PC-9 (cell line): ENCODE measurements at regions not wholly inside any gene's neighbourhood (a gene's known extent, or its start where the extent isn't known, plus 50 kb on each side); places are given as distances from the start of the nearest gene placed in this dataset.

Experiments used
- BruUV-seq: library from RNA; stranded (reverse); fragments of 400-500 nt; replicated peaks from 2 replicates; lab custom pipeline; 2021; lab: Mats Ljungman, UMichigan
- CTCF ChIA-PET: fragments of 300-600 bp; sonication (Branson Sonifier 250); formaldehyde crosslinking; loops from one replicate; lab custom pipeline; 2022; ENCODE audit warnings: antibody characterized with exemption; lab: Charles Lee
- POLR2A ChIA-PET: fragments of 300-600 bp; sonication (Branson Sonifier 250); formaldehyde crosslinking; loops from one replicate; lab custom pipeline; 2022; ENCODE audit warnings: antibody characterized with exemption; ENCODE audit not compliant: unreplicated experiment; lab: Charles Lee
- DNase-seq, 2 experiments: peaks; one replicate each; pipeline versions ENCODE4 v3.0.0 to v3.0.0-alpha.2; 2015 to 2022; ENCODE audit warnings: mixed read lengths in 1 of 2
- H2AFZ ChIP-seq: fragments of 200-600 bp; sonication (generic); 2 replicates; pipeline ENCODE4 v1.8.1; 2017; ENCODE audit warnings: antibody characterized with exemption
- H3F3A ChIP-seq: fragments of 200-600 bp; sonication (generic); 2 replicates; pipeline ENCODE4 v1.8.1; 2017; ENCODE audit warnings: antibody characterized with exemption, mild to moderate bottlenecking, low read depth; ENCODE audit not compliant: insufficient read depth
- H3K27ac ChIP-seq: fragments of 200-600 bp; sonication (generic); 2 replicates; pipeline ENCODE4 v1.6.1; 2016; ENCODE audit warnings: mixed run types
- H3K27me3 ChIP-seq: fragments of 200-600 bp; sonication (generic); 2 replicates; pipeline ENCODE4 v1.6.1; 2016; ENCODE audit warnings: low read depth, mixed run types; ENCODE audit not compliant: insufficient read depth
- H3K36me3 ChIP-seq: fragments of 200-600 bp; sonication (generic); 2 replicates; pipeline ENCODE4 v1.6.1; 2016; ENCODE audit warnings: low read depth, mixed run types
- H3K4me1 ChIP-seq: fragments of 200-600 bp; sonication (generic); replicated peaks from 2 replicates; pipeline ENCODE4 v1.6.1; 2016; ENCODE audit warnings: mixed run types; ENCODE audit not compliant: insufficient read depth
- H3K4me2 ChIP-seq: fragments of 200-600 bp; sonication (generic); 2 replicates; pipeline ENCODE4 v1.6.1; 2017; ENCODE audit warnings: mixed run types
- H3K4me3 ChIP-seq: fragments of 200-600 bp; sonication (generic); 2 replicates; pipeline ENCODE4 v1.6.1; 2016; ENCODE audit warnings: mixed run types
- H3K79me2 ChIP-seq: fragments of 200-600 bp; sonication (generic); 2 replicates; pipeline ENCODE4 v1.6.1; 2017; ENCODE audit warnings: low read depth, mixed run types
- H3K9me2 ChIP-seq: fragments of 200-600 bp; sonication (generic); 2 replicates; pipeline ENCODE4 v1.8.1; 2017; ENCODE audit warnings: mild to moderate bottlenecking; ENCODE audit not compliant: insufficient read depth
- H3K9me3 ChIP-seq: fragments of 200-600 bp; sonication (generic); 2 replicates; pipeline ENCODE4 v1.8.1; 2016; ENCODE audit warnings: low read depth; ENCODE audit not compliant: insufficient read depth
- H4K20me1 ChIP-seq: fragments of 200-600 bp; sonication (generic); 2 replicates; pipeline ENCODE4 v1.8.1; 2017; ENCODE audit not compliant: insufficient read depth
- EZH2 ChIP-seq: fragments of 200-600 bp; sonication (generic); IDR thresholded peaks from 2 replicates; pipeline ENCODE4 v1.8.0; 2017; ENCODE audit warnings: antibody characterized with exemption, low read depth
- intact Hi-C: fragments of 100-400 bp; cut with micrococcal nuclease; formaldehyde crosslinking; loops from one replicate; pipeline ENCODE4 v1.10.0; 2022; ENCODE audit not compliant: unreplicated experiment
- TF ChIP-seq, protein P1 (sequence below): fragments of 200-600 bp; sonication (generic); conservative IDR thresholded peaks from 2 replicates; pipeline ENCODE4 v1.6.1; 2017; ENCODE audit warnings: mixed run types, antibody characterized with exemption, mild to moderate bottlenecking, moderate library complexity

DNA sequence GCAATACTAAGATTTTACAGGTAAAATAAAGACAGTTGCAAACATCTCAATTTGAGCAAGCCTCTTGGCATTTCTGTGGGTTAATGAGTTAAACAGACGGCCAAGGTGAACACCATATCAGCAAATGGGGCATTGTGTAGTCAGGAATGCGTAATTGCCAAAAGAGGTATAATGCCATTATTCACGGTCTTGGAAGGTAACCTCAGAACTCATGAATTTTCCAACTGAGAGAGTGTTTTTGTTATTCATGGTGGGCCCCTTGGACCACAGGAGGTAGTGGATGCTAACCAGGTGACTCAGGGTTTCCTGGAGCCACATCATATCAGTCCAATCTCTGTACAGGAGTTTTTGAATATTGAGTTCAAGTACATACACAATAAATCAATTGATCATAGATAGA is 368.0 kb upstream of the TECRL start:
- intact Hi-C loops, result no loop called here
- ChIA-PET CTCF (no interaction called here), POLR2A (no interaction called here)
- H3K9me2 ChIP-seq, result no peaks in the 10 kb centered on the region
- BruUV-seq, result no TSS peak
- no peak for DNase-seq
- TF ChIP-seq, protein P1, sequence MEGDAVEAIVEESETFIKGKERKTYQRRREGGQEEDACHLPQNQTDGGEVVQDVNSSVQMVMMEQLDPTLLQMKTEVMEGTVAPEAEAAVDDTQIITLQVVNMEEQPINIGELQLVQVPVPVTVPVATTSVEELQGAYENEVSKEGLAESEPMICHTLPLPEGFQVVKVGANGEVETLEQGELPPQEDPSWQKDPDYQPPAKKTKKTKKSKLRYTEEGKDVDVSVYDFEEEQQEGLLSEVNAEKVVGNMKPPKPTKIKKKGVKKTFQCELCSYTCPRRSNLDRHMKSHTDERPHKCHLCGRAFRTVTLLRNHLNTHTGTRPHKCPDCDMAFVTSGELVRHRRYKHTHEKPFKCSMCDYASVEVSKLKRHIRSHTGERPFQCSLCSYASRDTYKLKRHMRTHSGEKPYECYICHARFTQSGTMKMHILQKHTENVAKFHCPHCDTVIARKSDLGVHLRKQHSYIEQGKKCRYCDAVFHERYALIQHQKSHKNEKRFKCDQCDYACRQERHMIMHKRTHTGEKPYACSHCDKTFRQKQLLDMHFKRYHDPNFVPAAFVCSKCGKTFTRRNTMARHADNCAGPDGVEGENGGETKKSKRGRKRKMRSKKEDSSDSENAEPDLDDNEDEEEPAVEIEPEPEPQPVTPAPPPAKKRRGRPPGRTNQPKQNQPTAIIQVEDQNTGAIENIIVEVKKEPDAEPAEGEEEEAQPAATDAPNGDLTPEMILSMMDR, result no peak
- TF ChIP-seq EZH2, result no peak
- H2AFZ ChIP-seq, result no peak overlapping the region
- H3K9me3 ChIP-seq, result no peaks in the 10 kb centered on the region
- no peaks in the 10 kb centered on the region for H4K20me1 ChIP-seq
- no peaks in the 10 kb centered on the region for H3K36me3 ChIP-seq
- H3K4me1 ChIP-seq, result no peaks in the 10 kb centered on the region
- H3F3A ChIP-seq, result no peaks in the 10 kb centered on the region
- H3K4me2 ChIP-seq, result no peak overlapping the region
- H3K27me3 ChIP-seq, result no peaks in the 10 kb centered on the region
- H3K27ac ChIP-seq, result no peak overlapping the region
- H3K79me2 ChIP-seq, result no peaks in the 10 kb centered on the region
- H3K4me3 ChIP-seq, result no peak overlapping the region

DNA sequence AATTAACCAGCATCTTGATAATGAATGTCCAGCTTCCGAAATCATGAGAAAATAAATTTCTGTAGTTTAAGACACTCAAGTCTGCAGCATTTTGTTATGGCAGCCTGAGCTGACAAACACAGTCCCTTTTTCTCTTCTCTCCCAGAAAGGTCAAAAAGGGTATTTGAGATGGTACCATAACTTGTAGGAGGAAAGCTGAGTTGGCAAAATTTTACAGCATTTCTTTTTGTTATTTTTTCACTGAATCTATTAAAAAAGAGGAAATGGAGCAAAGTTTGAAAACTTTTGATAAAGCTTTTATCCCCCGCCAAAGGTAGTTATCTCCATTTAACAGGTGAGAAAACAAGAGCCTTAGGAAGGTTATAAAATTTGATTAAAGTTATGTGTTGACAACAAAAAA is 367.6 kb upstream of the TECRL start:
- TF ChIP-seq, protein P1, result no peak
- no peak for TF ChIP-seq EZH2
- no peak for DNase-seq
- H3K4me3 ChIP-seq, result no peak overlapping the region
- H3K4me2 ChIP-seq, result no peak overlapping the region
- H3K36me3 ChIP-seq, result no peaks in the 10 kb centered on the region
- no peaks in the 10 kb centered on the region for H3K79me2 ChIP-seq
- CTCF ChIA-PET, result no interaction called here
- no peak overlapping the region for H2AFZ ChIP-seq
- intact Hi-C loops, result no loop called here
- H3K9me2 ChIP-seq, result no peaks in the 10 kb centered on the region
- no peak overlapping the region for H3K27ac ChIP-seq
- H4K20me1 ChIP-seq, result no peaks in the 10 kb centered on the region
- H3K4me1 ChIP-seq, result no peaks in the 10 kb centered on the region
- no TSS peak for BruUV-seq
- POLR2A ChIA-PET, result no interaction called here
- no peaks in the 10 kb centered on the region for H3K9me3 ChIP-seq
- H3F3A ChIP-seq, result no peaks in the 10 kb centered on the region
- no peaks in the 10 kb centered on the region for H3K27me3 ChIP-seq

DNA sequence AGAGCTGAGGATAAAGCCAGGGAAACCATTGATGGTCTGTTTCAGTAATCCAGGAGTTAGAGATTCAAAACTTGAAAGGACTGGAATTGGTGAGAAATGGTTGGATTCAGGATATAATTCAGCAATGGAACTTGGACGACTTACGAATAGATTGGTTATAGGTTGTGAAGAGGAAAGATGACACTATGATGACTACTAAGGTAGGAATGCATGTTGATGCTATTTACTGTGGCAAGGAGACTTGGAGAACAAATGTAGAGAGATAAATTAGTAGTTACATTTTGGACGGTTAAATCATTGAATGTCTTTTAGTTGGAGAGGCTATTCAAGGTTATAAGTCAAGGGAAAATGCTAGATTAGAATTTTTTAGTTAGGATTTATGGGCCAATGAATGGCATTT is 365.4 kb upstream of the TECRL start:
- ChIA-PET POLR2A (no interaction called here), CTCF (no interaction called here)
- no peaks in the 10 kb centered on the region for H3K9me3 ChIP-seq
- DNase-seq, result no peak
- no peaks in the 10 kb centered on the region for H3F3A ChIP-seq
- TF ChIP-seq, protein P1, result no peak
- no peak for TF ChIP-seq EZH2
- H4K20me1 ChIP-seq, result no peaks in the 10 kb centered on the region
- intact Hi-C loops, result no loop called here
- H2AFZ ChIP-seq, result no peak overlapping the region
- no peaks in the 10 kb centered on the region for H3K79me2 ChIP-seq
- BruUV-seq, result no TSS peak
- no peaks in the 10 kb centered on the region for H3K27me3 ChIP-seq
- H3K27ac ChIP-seq, result no peak overlapping the region
- no peaks in the 10 kb centered on the region for H3K36me3 ChIP-seq
- no peak overlapping the region for H3K4me2 ChIP-seq
- H3K9me2 ChIP-seq, result no peaks in the 10 kb centered on the region
- H3K4me3 ChIP-seq, result no peak overlapping the region
- no peaks in the 10 kb centered on the region for H3K4me1 ChIP-seq
